ENCODE measurements at regions not wholly inside any gene's neighbourhood (a gene's known extent, or its start where the extent isn't known, plus 50 kb on each side); places are given as distances from the start of the nearest gene placed in this dataset.

GRCh38 chr7:93758631-93759030 is 131.9 kb downstream of the TFPI2 start:
- no peak for TF ChIP-seq CTCF (IDR thresholded peaks at IDR 0.05)
- TF ChIP-seq POLR2A (IDR thresholded peaks at IDR 0.05): no peak
